HepG2 (cell line): ENCODE measurements at regions not wholly inside any gene's neighbourhood (a gene's known extent, or its start where the extent isn't known, plus 50 kb on each side); places are given as distances from the start of the nearest gene placed in this dataset.

Experiments
- ATAC-seq: fragments of 200-7000 bp; cut with Tn5 transposase; 3 replicates; pipeline ENCODE4 v1.9.1; 2020; ENCODE audit warnings: mild to moderate bottlenecking, moderate library complexity
- BruUV-seq: library from RNA; stranded (reverse); fragments of 400-500 nt; replicated peaks from 2 replicates; lab custom pipeline; 2021; lab: Mats Ljungman, UMichigan
- CTCF ChIA-PET: fragments of 300-600 bp; formaldehyde crosslinking; extraction: SDS; loops from one replicate; lab custom pipeline; 2021; ENCODE audit warnings: low total read pairs, inconsistent platforms, low intra/inter-chr PET ratio; lab: Yijun Ruan, JAX
- POLR2A ChIA-PET: fragments of 350-600 bp; sonication (Branson Sonifier 250); formaldehyde crosslinking; loops from one replicate; lab custom pipeline; 2020; ENCODE audit warnings: antibody characterized with exemption, inconsistent platforms; lab: Yijun Ruan, JAX
- DNase-seq: peaks from one replicate; pipeline ENCODE4 v3.0.0-alpha.2; 2015; ENCODE audit warnings: low spot score
- FAIRE-seq: peaks from 3 replicates; lab custom pipeline; 2011; peaks lifted over from hg19 to GRCh38; lab: Jason Lieb, UNC
- H2AFZ ChIP-seq: one replicate; pipeline ENCODE4 v1.6.1; 2011; ENCODE audit warnings: low read length, inconsistent platforms
- H3K27ac ChIP-seq: fragments of 300-600 bp; 3 replicates; pipeline ENCODE4 v1.8.0; 2011; ENCODE audit warnings: mixed run types, mild to moderate bottlenecking, mixed read lengths, low read length, inconsistent platforms; ENCODE audit not compliant: insufficient read depth; ENCODE audit errors: extremely low read length
- H3K27me3 ChIP-seq, 2 experiments: fragments of 200-600 bp in 1 of 2; 2 replicates in 1 of 2; 3 replicates in 1 of 2; pipeline versions ENCODE4 v1.6.0 to v1.8.0; 2011; ENCODE audit warnings: low read length in 2 of 2, mild to moderate bottlenecking in 2 of 2, moderate library complexity in 2 of 2, inconsistent platforms in 1 of 2; ENCODE audit not compliant: insufficient read depth in 2 of 2, control insufficient read depth in 1 of 2
- H3K36me3 ChIP-seq, 2 experiments: fragments of 200-600 bp in 1 of 2; replicated peaks in 1 of 2; 2 replicates in 1 of 2; 3 replicates in 1 of 2; pipeline versions ENCODE4 v1.5.1 to v1.8.0; 2011; ENCODE audit warnings: low read length in 2 of 2, inconsistent platforms in 1 of 2; ENCODE audit not compliant: insufficient read depth in 2 of 2, control insufficient read depth in 1 of 2
- H3K4me1 ChIP-seq: 2 replicates; pipeline ENCODE4 v1.5.1; 2012; ENCODE audit warnings: low read length, inconsistent platforms; ENCODE audit not compliant: insufficient read depth
- H3K4me2 ChIP-seq: 2 replicates; pipeline ENCODE4 v1.6.0; 2011; ENCODE audit warnings: low read depth, low read length, inconsistent platforms
- H3K4me3 ChIP-seq, 3 experiments: fragments of 200-600 bp in 1 of 3; sonication (generic), shearing (Covaris generic) in 1 of 3; replicated peaks in 1 of 3; 2 replicates each; pipeline ENCODE4 v1.5.1; 2011 to 2016; ENCODE audit warnings: low read length in 3 of 3, inconsistent platforms in 2 of 3, low read depth in 2 of 3, mild to moderate bottlenecking in 2 of 3, control low read depth in 1 of 3, mixed read lengths in 1 of 3; ENCODE audit not compliant: insufficient read depth in 1 of 3
- H3K79me2 ChIP-seq: one replicate; pipeline ENCODE4 v1.6.1; 2011; ENCODE audit warnings: low read length, inconsistent platforms; ENCODE audit not compliant: insufficient read depth
- H3K9ac ChIP-seq: 2 replicates; pipeline ENCODE4 v1.6.0; 2011; ENCODE audit warnings: mild to moderate bottlenecking, low read depth, low read length, inconsistent platforms; ENCODE audit not compliant: insufficient read depth
- H3K9me3 ChIP-seq: 2 replicates; pipeline ENCODE4 v1.5.1; 2012; ENCODE audit warnings: mild to moderate bottlenecking, low read length
- H4K20me1 ChIP-seq: 2 replicates; pipeline ENCODE4 v1.6.0; 2011; ENCODE audit warnings: inconsistent platforms, mild to moderate bottlenecking, low read length, moderate library complexity; ENCODE audit not compliant: insufficient read depth
- ELF4 ChIP-seq: sonication (generic); formaldehyde crosslinking; IDR thresholded peaks from 2 replicates; pipeline ENCODE4 v1.5.0; 2020; ENCODE audit warnings: missing genetic modification reagents, mild to moderate bottlenecking, moderate library complexity, borderline replicate concordance
- REL ChIP-seq: sonication (generic); formaldehyde crosslinking; conservative IDR thresholded peaks from 2 replicates; pipeline ENCODE4 v1.8.0; 2022; ENCODE audit warnings: mild to moderate bottlenecking, missing genetic modification reagents, moderate library complexity
- SATB2 ChIP-seq: sonication (generic); formaldehyde crosslinking; IDR thresholded peaks from 2 replicates; pipeline ENCODE4 v1.5.0; 2020; ENCODE audit warnings: missing genetic modification reagents
- THRA ChIP-seq: sonication (generic); formaldehyde crosslinking; IDR thresholded peaks from 2 replicates; pipeline ENCODE4 v1.4.0; 2020; ENCODE audit warnings: missing genetic modification reagents, borderline replicate concordance
- ZBTB34 ChIP-seq: sonication (generic); formaldehyde crosslinking; IDR thresholded peaks from 2 replicates; pipeline ENCODE4 v1.8.0; 2022; ENCODE audit warnings: mild to moderate bottlenecking, missing genetic modification reagents
- ZBTB37 ChIP-seq: sonication (generic); formaldehyde crosslinking; IDR thresholded peaks from 2 replicates; pipeline ENCODE4 v1.4.0; 2020; ENCODE audit warnings: mild to moderate bottlenecking, missing genetic modification reagents
- ZBTB38 ChIP-seq: sonication (generic); formaldehyde crosslinking; IDR thresholded peaks from 2 replicates; pipeline ENCODE4 v1.5.1; 2020; ENCODE audit warnings: mild to moderate bottlenecking, missing genetic modification reagents
- ZBTB8A ChIP-seq: sonication (generic); formaldehyde crosslinking; IDR thresholded peaks from 2 replicates; pipeline ENCODE4 v1.4.0; 2020; ENCODE audit warnings: mild to moderate bottlenecking, low read depth, missing genetic modification reagents, borderline replicate concordance
- ZNF281 ChIP-seq: sonication (generic); formaldehyde crosslinking; IDR thresholded peaks from 2 replicates; pipeline ENCODE4 v1.4.0; 2020; ENCODE audit warnings: missing genetic modification reagents, borderline replicate concordance
- ZNF329 ChIP-seq: sonication (generic); formaldehyde crosslinking; IDR thresholded peaks from 2 replicates; pipeline ENCODE4 v1.9.0; 2021; ENCODE audit warnings: low read depth, mild to moderate bottlenecking, missing genetic modification reagents
- ZNF362 ChIP-seq: sonication (generic); formaldehyde crosslinking; IDR thresholded peaks from 2 replicates; pipeline ENCODE4 v1.4.0; 2020; ENCODE audit warnings: missing genetic modification reagents, mild to moderate bottlenecking, borderline replicate concordance
- ZNF468 ChIP-seq: sonication (generic); formaldehyde crosslinking; IDR thresholded peaks from 2 replicates; pipeline ENCODE4 v1.8.0; 2022; ENCODE audit warnings: mild to moderate bottlenecking, moderate library complexity, missing genetic modification reagents
- ZNF549 ChIP-seq: sonication (generic); formaldehyde crosslinking; IDR thresholded peaks from 2 replicates; pipeline ENCODE4 v1.5.0; 2020; ENCODE audit warnings: missing genetic modification reagents
- WGBS: methylation state at CpG from one replicate; pipeline ENCODE4 v1.1.6; 2017; ENCODE audit warnings: low lambda C conversion rate; 5-methylcytosine and 5-hydroxymethylcytosine counted together
- in situ Hi-C: cut with HindIII; loops from 2 replicates; pipeline ENCODE4 v1.10.0; 2017; ENCODE audit warnings: low pct_unique_long_range_greater_than_20kb; ENCODE audit not compliant: extremely low pct_ligation_motif_present
- intact Hi-C: fragments of 100-400 bp; cut with micrococcal nuclease; formaldehyde crosslinking; loops from one replicate; pipeline ENCODE4 v1.10.0; 2022; ENCODE audit not compliant: unreplicated experiment

- H3K27ac ChIP-seq, result no peak overlapping the region
- H3K9me3 ChIP-seq, result no peaks in the 10 kb centered on the region
- no peaks in the 10 kb centered on the region for H4K20me1 ChIP-seq
- ATAC-seq, result no peak
- no TSS peak for BruUV-seq
- in situ Hi-C loops, result no loop called here
- no peak overlapping the region for H3K4me2 ChIP-seq
- DNase-seq, result no peak
- H3K4me1 ChIP-seq, result no peaks in the 10 kb centered on the region
- ChIA-PET CTCF (no interaction called here), POLR2A (no interaction called here)
- WGBS, result 15% methylated on average over 12 of the region's 13 CpGs
- no peaks in the 10 kb centered on the region for H3K36me3 ChIP-seq
- no peak for FAIRE-seq
- intact Hi-C loops, result no loop called here
- H2AFZ ChIP-seq, result no peak overlapping the region
- no peak overlapping the region for H3K4me3 ChIP-seq
- no peak overlapping the region for H3K9ac ChIP-seq
- no peaks in the 10 kb centered on the region for H3K79me2 ChIP-seq
- H3K27me3 ChIP-seq, result peaks cover 1 to 10% of the 10 kb centered on the region in 2 experiments; a peak in 2 of 5 replicates
- TF ChIP-seq ZNF329 (CRISPR knock-in tag) (no peak), ZNF281 (CRISPR knock-in tag) (no peak), ZNF362 (CRISPR knock-in tag) (no peak), ZBTB38 (CRISPR knock-in tag) (no peak), ZBTB37 (CRISPR knock-in tag) (no peak), ZBTB8A (CRISPR knock-in tag) (no peak), ZNF468 (CRISPR knock-in tag) (no peak), ELF4 (CRISPR knock-in tag) (no peak), REL (CRISPR knock-in tag) (no peak), THRA (CRISPR knock-in tag) (no peak), SATB2 (CRISPR knock-in tag) (no peak), ZBTB34 (CRISPR knock-in tag) (no peak), ZNF549 (CRISPR knock-in tag) (no peak)
These were observed 198.4 kb upstream of the ZNF536 start for GRCh38 chr19:30173593-30174356.
